ENCODE measurements at regions not wholly inside any gene's neighbourhood (a gene's known extent, or its start where the extent isn't known, plus 50 kb on each side); places are given as distances from the start of the nearest gene placed in this dataset.

DNA sequence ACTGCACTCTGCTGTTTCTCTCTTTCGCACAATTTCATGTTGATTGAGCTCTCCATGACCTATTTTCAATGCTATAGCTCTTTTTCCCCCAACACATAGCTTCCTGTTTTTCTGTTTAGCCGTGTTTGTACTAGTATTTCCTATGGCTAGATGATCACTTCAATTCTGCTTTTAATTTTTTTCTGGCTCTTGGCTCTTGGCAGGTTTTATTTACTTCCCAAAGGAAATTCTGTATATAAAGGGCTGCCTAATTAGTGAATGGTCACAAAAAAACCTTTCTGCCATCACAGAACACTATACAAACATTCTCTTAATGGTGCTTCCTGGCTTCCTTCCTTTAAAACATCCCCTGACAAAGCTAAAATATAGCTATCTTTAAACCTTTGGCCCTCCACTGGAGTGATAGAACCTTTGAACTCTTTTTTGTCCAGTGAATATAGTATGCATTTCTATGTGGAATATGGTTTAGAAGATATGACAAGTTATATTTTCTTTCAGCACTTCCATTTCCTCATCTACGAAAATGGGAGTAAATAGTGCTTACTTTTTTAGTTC, 88.2 kb downstream of the RASSF9 start:
- no peak for TF ChIP-seq POLR2A (IDR thresholded peaks at IDR 0.05; ENCODE audit: low read length)
- no peak for TF ChIP-seq GATA1 (IDR thresholded peaks at IDR 0.05; ENCODE audit: low read depth, low read length)
